DMS 273 (cell line): ENCODE measurements at regions not wholly inside any gene's neighbourhood (a gene's known extent, or its start where the extent isn't known, plus 50 kb on each side); places are given as distances from the start of the nearest gene placed in this dataset.

Experiments
- DNase-seq: peaks from one replicate; lab custom pipeline; 2025; ENCODE audit not compliant: unreplicated experiment; lab: John Stamatoyannopoulos, UW

- no peak for DNase-seq
These were observed 1174.5 kb downstream of the SORCS1 start for GRCh38 chr10:105989995-105990394.

GRCh38 chr10:105988848-105989247 is 1175.7 kb downstream of the SORCS1 start:
- no peak for DNase-seq

- peak; percentile 8 for DNase-seq
These were observed 1177.4 kb downstream of the SORCS1 start for GRCh38 chr10:105986912-105987635.

GRCh38 chr10:105986486-105986885 is 1178.0 kb downstream of the SORCS1 start:
- DNase-seq, result no peak

GRCh38 chr10:105982735-105983134 is 1181.8 kb downstream of the SORCS1 start:
- no peak for DNase-seq

- no peak for DNase-seq
These were observed 1182.8 kb downstream of the SORCS1 start for GRCh38 chr10:105981679-105982078.

- peak; percentile 78 for DNase-seq
These were observed 1189.6 kb downstream of the SORCS1 start for GRCh38 chr10:105974803-105975456.

- no peak for DNase-seq
These were observed 1190.6 kb downstream of the SORCS1 start for GRCh38 chr10:105973902-105974301.

GRCh38 chr10:105973360-105973759 is 1191.1 kb downstream of the SORCS1 start:
- DNase-seq, result peak; percentile 87

GRCh38 chr10:105971460-105971859 is 1193.0 kb downstream of the SORCS1 start:
- DNase-seq, result no peak

- DNase-seq, result no peak
These were observed 1194.6 kb downstream of the SORCS1 start for GRCh38 chr10:105969884-105970377.

- DNase-seq, result no peak
These were observed 1195.8 kb downstream of the SORCS1 start for GRCh38 chr10:105968666-105969065.

- no peak for DNase-seq
These were observed 1197.2 kb downstream of the SORCS1 start for GRCh38 chr10:105967256-105967655.

- DNase-seq, result no peak
These were observed 1199.4 kb downstream of the SORCS1 start for GRCh38 chr10:105965141-105965540.

GRCh38 chr10:105964009-105964408 is 1200.5 kb downstream of the SORCS1 start:
- DNase-seq, result no peak

GRCh38 chr10:105963334-105963884 is 1201.1 kb downstream of the SORCS1 start:
- DNase-seq, result no peak

GRCh38 chr10:105956550-105956949 is 1208.0 kb downstream of the SORCS1 start:
- DNase-seq, result no peak

- no peak for DNase-seq
These were observed 1210.6 kb downstream of the SORCS1 start for GRCh38 chr10:105953861-105954260.

- no peak for DNase-seq
These were observed 1211.5 kb downstream of the SORCS1 start for GRCh38 chr10:105953056-105953455.

- peak; percentile 62 for DNase-seq
These were observed 1212.4 kb downstream of the SORCS1 start for GRCh38 chr10:105952153-105952552.

GRCh38 chr10:105950410-105950809 is 1214.1 kb downstream of the SORCS1 start:
- peak; percentile 71 for DNase-seq

- no peak for DNase-seq
These were observed 1214.8 kb downstream of the SORCS1 start for GRCh38 chr10:105949721-105950120.
